Endothelial cell of umbilical vein (primary cell): ENCODE measurements at regions not wholly inside any gene's neighbourhood (a gene's known extent, or its start where the extent isn't known, plus 50 kb on each side); places are given as distances from the start of the nearest gene placed in this dataset.

Experiments used
- CTCF ChIP-seq, 2 donors: IDR thresholded peaks; 1 replicate in 1 of 2; 2 replicates in 1 of 2; pipeline ENCODE4 v1.5.1; 2011; ENCODE audit warnings: low read length in 2 of 2, mild to moderate bottlenecking in 2 of 2, moderate library complexity in 2 of 2, control low read depth in 1 of 2, inconsistent platforms in 1 of 2, low read depth in 1 of 2; ENCODE audit not compliant: insufficient read depth in 1 of 2; ENCODE audit errors: extremely low read depth in 1 of 2
- EZH2 ChIP-seq: IDR thresholded peaks from 2 replicates; pipeline ENCODE4 v1.6.1; 2012; ENCODE audit warnings: borderline replicate concordance, low read depth, mild to moderate bottlenecking, moderate library complexity, low read length, inconsistent platforms; ENCODE audit not compliant: severe bottlenecking
- FOS ChIP-seq: IDR thresholded peaks from 2 replicates; pipeline ENCODE4 v1.6.1; 2011; ENCODE audit warnings: mild to moderate bottlenecking, low read length, moderate library complexity, borderline replicate concordance; ENCODE audit not compliant: insufficient read depth
- JUN ChIP-seq: IDR thresholded peaks from 2 replicates; pipeline ENCODE4 v1.6.1; 2011; ENCODE audit warnings: borderline replicate concordance, low read depth; ENCODE audit not compliant: insufficient read length, insufficient read depth
- POLR2A ChIP-seq: IDR thresholded peaks from 2 replicates; pipeline ENCODE4 v1.6.1; 2012; ENCODE audit warnings: low read depth, mild to moderate bottlenecking, control low read depth, low read length
- POLR2AphosphoS5 ChIP-seq: IDR thresholded peaks from 2 replicates; pipeline ENCODE4 v1.6.1; 2012; ENCODE audit warnings: low read depth, mild to moderate bottlenecking, control low read depth, low read length, moderate library complexity; ENCODE audit not compliant: insufficient read depth

- TF ChIP-seq CTCF (IDR thresholded peaks at IDR 0.05; ENCODE audit: extremely low read depth in 1 of 2, insufficient read depth in 1 of 2, low read depth in 1 of 2, low read length in 2 of 2) (no peak), EZH2 (no peak), POLR2AphosphoS5 (no peak), FOS (no peak), POLR2A (no peak), JUN (no peak)
Observed at GRCh38 chr1:47696404-47696736, 258.5 kb downstream of the FOXD2 start.
